Breast epithelium (tissue), 4 donors: ENCODE measurements at regions not wholly inside any gene's neighbourhood (a gene's known extent, or its start where the extent isn't known, plus 50 kb on each side); places are given as distances from the start of the nearest gene placed in this dataset.

Experiments
- DNase-seq, 2 donors: peaks; one replicate each; pipeline ENCODE4 v3.0.0-alpha.2; 2019; ENCODE audit warnings: low spot score in 2 of 2
- H3K27ac ChIP-seq, 2 donors: fragments of 200-600 bp; sonication (generic) in 1 of 2; one replicate each; pipeline ENCODE4 v1.5.1; 2016 to 2019; ENCODE audit warnings: mild to moderate bottlenecking in 1 of 2
- H3K27me3 ChIP-seq, 2 donors: fragments of 200-600 bp; sonication (generic) in 1 of 2; one replicate each; pipeline versions ENCODE4 v1.5.1 to v1.6.0; 2017 to 2019; ENCODE audit warnings: control low read depth in 1 of 2, mild to moderate bottlenecking in 1 of 2
- H3K36me3 ChIP-seq: fragments of 200-600 bp; one replicate; pipeline ENCODE4 v1.5.1; 2019
- H3K4me1 ChIP-seq, 2 donors: fragments of 200-600 bp; sonication (generic); one replicate each; pipeline ENCODE4 v1.5.1; 2016 to 2019; ENCODE audit warnings: control low read depth in 1 of 2
- H3K4me3 ChIP-seq, 3 donors: fragments of 200-600 bp; sonication (generic); 1 replicate in 2 of 3; 2 replicates in 1 of 3; pipeline ENCODE4 v1.5.1; 2016 to 2019; ENCODE audit warnings: mild to moderate bottlenecking in 3 of 3, moderate library complexity in 2 of 3
- H3K9me3 ChIP-seq, 2 donors: fragments of 200-600 bp; sonication (generic) in 1 of 2; one replicate each; pipeline ENCODE4 v1.5.1; 2016 to 2019; ENCODE audit warnings: control low read depth in 1 of 2
- CTCF ChIP-seq, 3 donors: fragments of 450-650 bp; IDR thresholded peaks; one replicate each; pipeline ENCODE4 v1.5.1; 2016 to 2017; ENCODE audit warnings: antibody characterized with exemption in 3 of 3, mild to moderate bottlenecking in 3 of 3, moderate library complexity in 3 of 3
- POLR2A ChIP-seq: fragments of 450-650 bp; IDR thresholded peaks from one replicate; pipeline ENCODE4 v1.6.1; 2016; ENCODE audit warnings: antibody characterized with exemption, mild to moderate bottlenecking, moderate library complexity
- POLR2AphosphoS5 ChIP-seq, 3 donors: sonication (generic); formaldehyde crosslinking; IDR thresholded peaks; one replicate each; pipeline ENCODE4 v1.6.1; 2017; ENCODE audit warnings: antibody characterized with exemption in 3 of 3
- intact Hi-C: fragments of 100-400 bp; cut with DNase I; formaldehyde crosslinking; loops from one replicate; pipeline ENCODE4 v1.15.1; 2023; ENCODE audit warnings: low total_unique reads

- TF ChIP-seq CTCF (IDR thresholded peaks at IDR 0.05) (no peak), POLR2AphosphoS5 (IDR thresholded peaks at IDR 0.05) (no peak), POLR2A (no peak)
- intact Hi-C loops = no loop called here
- Histone ChIP-seq H3K4me3 (no peak overlapping the region), H3K4me1 (no peaks in the 10 kb centered on the region), H3K27me3 (no peaks in the 10 kb centered on the region), H3K27ac (peak overlapping the region in 1 of 2 donors; percentile 74), H3K9me3 (no peaks in the 10 kb centered on the region), H3K36me3 (no peaks in the 10 kb centered on the region)
- no peak for DNase-seq
Measured at GRCh38 chr1:55558515-55558914, 343.4 kb upstream of the USP24 start.

GRCh38 chr1:55555956-55556725, 341.0 kb upstream of the USP24 start:
- no peaks in the 10 kb centered on the region for H3K27me3 ChIP-seq
- H3K36me3 ChIP-seq = no peaks in the 10 kb centered on the region
- TF ChIP-seq POLR2A = no peak
- no peak for TF ChIP-seq CTCF (IDR thresholded peaks at IDR 0.05)
- TF ChIP-seq POLR2AphosphoS5 (IDR thresholded peaks at IDR 0.05) = no peak
- no peak for DNase-seq
- H3K4me1 ChIP-seq = no peaks in the 10 kb centered on the region
- H3K4me3 ChIP-seq = no peak overlapping the region
- H3K9me3 ChIP-seq = no peaks in the 10 kb centered on the region
- no peak overlapping the region for H3K27ac ChIP-seq
- intact Hi-C loops = no loop called here

GRCh38 chr1:55554611-55555010, 339.4 kb upstream of the USP24 start:
- no peaks in the 10 kb centered on the region for H3K27me3 ChIP-seq
- no peaks in the 10 kb centered on the region for H3K36me3 ChIP-seq
- TF ChIP-seq POLR2A = no peak
- TF ChIP-seq POLR2AphosphoS5 (IDR thresholded peaks at IDR 0.05) = no peak
- no peak overlapping the region for H3K4me3 ChIP-seq
- intact Hi-C loops = loop anchor here (5.0 kb wide), 1 partner anchor 347 kb away; no protein-coding TSS in a partner anchor
- H3K4me1 ChIP-seq = no peaks in the 10 kb centered on the region
- no peak for DNase-seq
- no peak overlapping the region for H3K27ac ChIP-seq
- H3K9me3 ChIP-seq = no peaks in the 10 kb centered on the region

- H3K4me3 ChIP-seq = no peak overlapping the region
- no peaks in the 10 kb centered on the region for H3K9me3 ChIP-seq
- H3K4me1 ChIP-seq = no peaks in the 10 kb centered on the region
- no peaks in the 10 kb centered on the region for H3K36me3 ChIP-seq
- intact Hi-C loops = loop anchor here (5.0 kb wide), 1 partner anchor 345 kb away; no protein-coding TSS in a partner anchor
- no peak overlapping the region for H3K27ac ChIP-seq
- TF ChIP-seq POLR2A (no peak), POLR2AphosphoS5 (IDR thresholded peaks at IDR 0.05) (no peak), CTCF (IDR thresholded peaks at IDR 0.05) (no peak)
- H3K27me3 ChIP-seq = no peaks in the 10 kb centered on the region
- no peak for DNase-seq
Measured at GRCh38 chr1:55552636-55553035, 337.5 kb upstream of the USP24 start.

- H3K27me3 ChIP-seq = no peaks in the 10 kb centered on the region
- H3K36me3 ChIP-seq = no peaks in the 10 kb centered on the region
- intact Hi-C loops = no loop called here
- H3K4me1 ChIP-seq = no peaks in the 10 kb centered on the region
- no peak overlapping the region for H3K4me3 ChIP-seq
- H3K9me3 ChIP-seq = no peaks in the 10 kb centered on the region
- H3K27ac ChIP-seq = peak overlapping the region; percentile 19 to 65
- no peak for DNase-seq
- TF ChIP-seq POLR2AphosphoS5 (IDR thresholded peaks at IDR 0.05) (no peak), CTCF (IDR thresholded peaks at IDR 0.05) (no peak), POLR2A (no peak)
Measured at GRCh38 chr1:55547405-55547804, 332.2 kb upstream of the USP24 start.
